ENCODE measurements at regions not wholly inside any gene's neighbourhood (a gene's known extent, or its start where the extent isn't known, plus 50 kb on each side); places are given as distances from the start of the nearest gene placed in this dataset.

DNA sequence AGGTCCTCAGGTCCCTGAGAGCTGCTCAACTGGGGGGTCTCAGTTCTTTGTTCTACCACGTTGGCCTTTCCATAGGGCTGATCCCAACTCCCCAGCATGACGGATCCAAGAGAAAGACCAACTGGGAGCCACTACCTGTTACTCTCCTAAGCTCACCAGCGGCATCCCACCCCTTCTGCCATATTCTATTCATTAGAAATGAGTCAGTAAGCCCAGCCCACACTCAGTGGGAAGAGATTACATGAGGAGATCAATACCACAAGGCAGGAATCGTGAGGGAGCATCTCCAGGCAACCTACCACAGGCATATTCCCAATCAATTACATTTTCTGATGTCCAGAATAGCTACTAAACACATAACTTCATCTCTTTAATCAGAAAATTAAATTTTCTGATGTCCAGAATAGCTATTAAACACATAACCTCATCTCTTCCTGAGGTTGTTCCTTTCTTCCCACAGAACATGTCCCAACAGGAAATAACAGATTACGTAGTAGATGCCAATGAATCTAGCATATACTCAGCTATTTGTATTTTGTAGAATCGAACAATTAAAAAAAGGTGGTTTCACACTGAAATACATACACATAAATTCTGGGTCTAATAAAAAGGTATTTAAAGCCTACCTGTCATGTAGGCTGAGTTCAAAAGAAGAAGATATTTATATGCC, 708.1 kb upstream of the ARGLU1 start:
- no peaks in the 10 kb centered on the region for H3K36me3 Mint-ChIP-seq (ENCODE audit: insufficient read depth, unreplicated experiment)
- no peaks in the 10 kb centered on the region for H3K27me3 Mint-ChIP-seq (ENCODE audit: insufficient read depth, unreplicated experiment)
- DNase-seq (ENCODE audit: unreplicated experiment): peak; percentile 47
- peaks cover 8% of the 10 kb centered on the region for H3K9me3 Mint-ChIP-seq (ENCODE audit: unreplicated experiment)
- CTCF ChIA-PET: interaction anchor here (0.5 to 1.0 kb wide), 3 partner anchors 17 to 1232 kb away, joined by 3 to 4 read pairs (median 4); no protein-coding TSS in a partner anchor
- POLR2A ChIA-PET: interaction anchor here (0.6 to 1.8 kb wide), 4 partner anchors 18 to 212 kb away, joined by 3 to 9 read pairs (median 3); no protein-coding TSS in a partner anchor
- peak overlapping the region; percentile 57 for H3K27ac Mint-ChIP-seq (ENCODE audit: low read depth, unreplicated experiment)
- TF ChIP-seq, protein P1, sequence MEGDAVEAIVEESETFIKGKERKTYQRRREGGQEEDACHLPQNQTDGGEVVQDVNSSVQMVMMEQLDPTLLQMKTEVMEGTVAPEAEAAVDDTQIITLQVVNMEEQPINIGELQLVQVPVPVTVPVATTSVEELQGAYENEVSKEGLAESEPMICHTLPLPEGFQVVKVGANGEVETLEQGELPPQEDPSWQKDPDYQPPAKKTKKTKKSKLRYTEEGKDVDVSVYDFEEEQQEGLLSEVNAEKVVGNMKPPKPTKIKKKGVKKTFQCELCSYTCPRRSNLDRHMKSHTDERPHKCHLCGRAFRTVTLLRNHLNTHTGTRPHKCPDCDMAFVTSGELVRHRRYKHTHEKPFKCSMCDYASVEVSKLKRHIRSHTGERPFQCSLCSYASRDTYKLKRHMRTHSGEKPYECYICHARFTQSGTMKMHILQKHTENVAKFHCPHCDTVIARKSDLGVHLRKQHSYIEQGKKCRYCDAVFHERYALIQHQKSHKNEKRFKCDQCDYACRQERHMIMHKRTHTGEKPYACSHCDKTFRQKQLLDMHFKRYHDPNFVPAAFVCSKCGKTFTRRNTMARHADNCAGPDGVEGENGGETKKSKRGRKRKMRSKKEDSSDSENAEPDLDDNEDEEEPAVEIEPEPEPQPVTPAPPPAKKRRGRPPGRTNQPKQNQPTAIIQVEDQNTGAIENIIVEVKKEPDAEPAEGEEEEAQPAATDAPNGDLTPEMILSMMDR (IDR thresholded peaks at IDR 0.05; ENCODE audit: unreplicated experiment): no peak
- no peak overlapping the region for H3K4me3 Mint-ChIP-seq (ENCODE audit: unreplicated experiment)
- no TSS peak for BruUV-seq (replicated peaks)
- peaks cover 9% of the 10 kb centered on the region for H3K4me1 Mint-ChIP-seq (ENCODE audit: insufficient read depth, unreplicated experiment)
- intact Hi-C loops (cut with micrococcal nuclease): no loop called here

DNA sequence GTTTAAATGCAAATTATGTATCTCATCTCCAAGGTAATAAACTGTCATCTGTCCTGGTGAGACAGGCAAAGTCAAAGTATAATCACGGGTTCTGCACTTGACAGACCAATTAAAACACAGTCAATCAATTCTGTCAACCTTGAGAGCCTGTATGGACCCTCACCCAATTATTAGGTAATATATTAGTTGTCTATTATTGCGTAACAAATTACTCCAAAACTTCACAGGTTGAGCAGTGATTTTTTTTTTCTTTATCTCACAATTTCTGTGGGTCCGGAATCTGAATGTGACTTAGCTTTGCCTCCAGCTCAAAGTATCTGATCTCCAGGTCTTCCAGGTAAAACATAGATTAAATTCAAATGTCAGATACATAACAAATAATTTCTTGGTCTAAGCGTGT, 707.4 kb upstream of the ARGLU1 start:
- ChIA-PET POLR2A (interaction anchor here (0.6 to 1.3 kb wide), 2 partner anchors 24 to 213 kb away, joined by 3 read pairs; no protein-coding TSS in a partner anchor), CTCF (interaction anchor here (0.5 to 1.0 kb wide), 3 partner anchors 11 to 1233 kb away, joined by 3 to 4 read pairs (median 3); no protein-coding TSS in a partner anchor)
- no peak overlapping the region for H3K4me3 Mint-ChIP-seq (ENCODE audit: unreplicated experiment)
- TF ChIP-seq, protein P1 (IDR thresholded peaks at IDR 0.05; ENCODE audit: unreplicated experiment): no peak
- intact Hi-C loops (cut with micrococcal nuclease): no loop called here
- BruUV-seq (replicated peaks): no TSS peak
- peaks cover 8% of the 10 kb centered on the region for H3K9me3 Mint-ChIP-seq (ENCODE audit: unreplicated experiment)
- DNase-seq (ENCODE audit: unreplicated experiment): no peak
- H3K4me1 Mint-ChIP-seq (ENCODE audit: insufficient read depth, unreplicated experiment): peaks cover 12% of the 10 kb centered on the region
- H3K36me3 Mint-ChIP-seq (ENCODE audit: insufficient read depth, unreplicated experiment): no peaks in the 10 kb centered on the region
- no peak overlapping the region for H3K27ac Mint-ChIP-seq (ENCODE audit: low read depth, unreplicated experiment)
- no peaks in the 10 kb centered on the region for H3K27me3 Mint-ChIP-seq (ENCODE audit: insufficient read depth, unreplicated experiment)

DNA sequence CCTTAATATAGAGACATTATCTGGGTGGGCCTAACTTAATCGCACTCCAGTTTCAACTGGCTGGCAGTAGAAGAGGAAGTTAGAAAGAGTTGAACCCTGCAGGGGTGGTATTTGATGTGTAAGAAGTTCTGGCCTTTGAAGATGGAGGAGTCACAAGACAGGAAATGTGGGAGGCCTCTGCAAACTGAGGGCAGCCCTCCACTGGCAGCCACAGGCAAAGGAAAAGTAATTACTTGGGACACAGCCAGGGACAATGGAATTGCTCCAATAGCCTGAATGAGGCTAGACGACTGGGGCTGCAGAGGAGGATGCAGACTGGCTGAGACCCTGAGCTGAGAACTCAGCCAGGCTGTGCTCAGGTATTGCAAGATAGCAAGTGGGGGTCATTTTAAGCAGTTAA, 703.3 kb upstream of the ARGLU1 start:
- ChIA-PET CTCF (no interaction called here), POLR2A (no interaction called here)
- TF ChIP-seq, protein P1 (IDR thresholded peaks at IDR 0.05; ENCODE audit: unreplicated experiment): no peak
- peak; percentile 38 for DNase-seq (ENCODE audit: unreplicated experiment)
- Mint-ChIP-seq H3K9me3 (ENCODE audit: unreplicated experiment) (no peaks in the 10 kb centered on the region), H3K4me3 (ENCODE audit: unreplicated experiment) (no peak overlapping the region), H3K36me3 (ENCODE audit: insufficient read depth, unreplicated experiment) (no peaks in the 10 kb centered on the region), H3K4me1 (ENCODE audit: insufficient read depth, unreplicated experiment) (peaks cover 22% of the 10 kb centered on the region), H3K27ac (ENCODE audit: low read depth, unreplicated experiment) (no peak overlapping the region), H3K27me3 (ENCODE audit: insufficient read depth, unreplicated experiment) (no peaks in the 10 kb centered on the region)
- intact Hi-C loops (cut with micrococcal nuclease): no loop called here
- BruUV-seq (replicated peaks): no TSS peak

DNA sequence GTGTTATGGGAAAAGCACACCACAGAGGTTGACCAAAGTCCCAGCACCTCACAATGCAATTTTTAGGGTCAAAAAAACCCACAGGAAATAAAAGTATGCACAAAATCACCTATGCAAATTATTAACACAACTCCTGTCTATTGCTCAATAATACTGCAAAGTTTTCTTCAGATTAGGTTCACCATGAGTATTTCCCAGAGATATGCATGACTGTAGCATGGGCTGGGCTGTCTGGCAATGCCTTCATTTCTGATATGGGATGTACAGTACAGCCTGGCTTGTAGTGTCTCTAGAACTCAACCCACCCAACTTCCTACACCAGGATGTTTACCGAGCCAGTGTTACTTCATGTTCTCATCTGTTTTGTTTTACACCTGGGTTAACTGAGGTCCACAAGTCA, 698.7 kb upstream of the ARGLU1 start:
- POLR2A ChIA-PET: no interaction called here
- Mint-ChIP-seq H3K4me3 (ENCODE audit: unreplicated experiment) (no peak overlapping the region), H3K9me3 (ENCODE audit: unreplicated experiment) (no peaks in the 10 kb centered on the region), H3K27me3 (ENCODE audit: insufficient read depth, unreplicated experiment) (no peaks in the 10 kb centered on the region), H3K27ac (ENCODE audit: low read depth, unreplicated experiment) (no peak overlapping the region), H3K4me1 (ENCODE audit: insufficient read depth, unreplicated experiment) (peaks cover 17% of the 10 kb centered on the region), H3K36me3 (ENCODE audit: insufficient read depth, unreplicated experiment) (no peaks in the 10 kb centered on the region)
- BruUV-seq (replicated peaks): no TSS peak
- intact Hi-C loops (cut with micrococcal nuclease): no loop called here
- TF ChIP-seq, protein P1 (IDR thresholded peaks at IDR 0.05; ENCODE audit: unreplicated experiment): no peak
- DNase-seq (ENCODE audit: unreplicated experiment): no peak
- CTCF ChIA-PET: no interaction called here

Measured in MCF 10A (cell line).